ENCODE measurements at regions not wholly inside any gene's neighbourhood (a gene's known extent, or its start where the extent isn't known, plus 50 kb on each side); places are given as distances from the start of the nearest gene placed in this dataset.

GRCh38 chr16:65490286-65490685 lies 368.4 kb upstream of the CDH11 start (continued):
- TF ChIP-seq CHD7 (IDR thresholded peaks at IDR 0.05; ENCODE audit: insufficient replicate concordance, low read length): no peak

All from H1 (cell line).